Stomach smooth muscle (tissue), 2 donors: ENCODE measurements at regions not wholly inside any gene's neighbourhood (a gene's known extent, or its start where the extent isn't known, plus 50 kb on each side); places are given as distances from the start of the nearest gene placed in this dataset.
"Not testable (repeated sequence)": the region's sequence is repeated elsewhere in the genome, so short reads cannot be mapped to it uniquely, and the experiment has no call there.

Experiments
- H3K27ac ChIP-seq: one replicate; pipeline ENCODE4 v1.7.0; 2013; ENCODE audit warnings: mild to moderate bottlenecking, low read length, inconsistent platforms
- H3K27me3 ChIP-seq, 2 donors: one replicate each; pipeline ENCODE4 v1.7.0; 2013; ENCODE audit warnings: low read length in 2 of 2; ENCODE audit not compliant: insufficient read depth in 2 of 2, control insufficient read depth in 1 of 2
- H3K36me3 ChIP-seq, 2 donors: one replicate each; pipeline ENCODE4 v1.7.0; 2013; ENCODE audit warnings: low read length in 2 of 2; ENCODE audit not compliant: control insufficient read depth in 2 of 2, insufficient read depth in 2 of 2
- H3K4me1 ChIP-seq: one replicate; pipeline ENCODE4 v1.7.0; 2013; ENCODE audit warnings: low read length; ENCODE audit not compliant: control insufficient read depth, insufficient read depth
- H3K4me3 ChIP-seq, 2 donors: one replicate each; pipeline ENCODE4 v1.7.0; 2013; ENCODE audit warnings: low read length in 2 of 2
- H3K9ac ChIP-seq, 2 donors: one replicate each; pipeline ENCODE4 v1.7.0; 2013; ENCODE audit warnings: low read length in 2 of 2, mild to moderate bottlenecking in 1 of 2
- H3K9me3 ChIP-seq, 2 donors: one replicate each; pipeline ENCODE4 v1.7.0; 2013; ENCODE audit warnings: low read length in 2 of 2; ENCODE audit not compliant: control insufficient read depth in 2 of 2
- donor health status: healthy.
- donor health status: Pancreatic carcinoma.

DNA sequence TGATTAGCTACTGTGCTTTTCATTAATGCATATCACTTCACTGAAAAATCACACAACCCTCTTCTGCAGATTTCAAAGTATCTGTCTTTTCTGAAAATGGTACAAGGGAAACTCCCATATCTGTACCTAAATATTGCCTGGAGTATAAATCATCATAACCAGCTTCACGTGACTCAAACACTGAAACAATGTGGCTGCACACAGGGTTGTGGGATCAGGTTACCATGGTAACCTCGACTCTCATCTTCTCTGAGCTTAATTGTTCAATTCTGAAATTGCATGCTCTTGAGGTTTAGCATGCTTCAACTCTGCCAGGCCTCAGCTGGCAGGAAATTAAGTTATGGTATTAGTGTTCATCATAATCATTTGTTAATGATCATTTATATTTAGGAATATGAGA, 77.5 kb upstream of the CPSF6 start:
- no peaks in the 10 kb centered on the region for H3K27me3 ChIP-seq
- no peaks in the 10 kb centered on the region for H3K36me3 ChIP-seq
- H3K9me3 ChIP-seq: no peaks in the 10 kb centered on the region
- H3K4me3 ChIP-seq: no peak overlapping the region
- peaks cover 3% of the 10 kb centered on the region for H3K4me1 ChIP-seq
- H3K9ac ChIP-seq: no peak overlapping the region
- no peak overlapping the region for H3K27ac ChIP-seq

DNA sequence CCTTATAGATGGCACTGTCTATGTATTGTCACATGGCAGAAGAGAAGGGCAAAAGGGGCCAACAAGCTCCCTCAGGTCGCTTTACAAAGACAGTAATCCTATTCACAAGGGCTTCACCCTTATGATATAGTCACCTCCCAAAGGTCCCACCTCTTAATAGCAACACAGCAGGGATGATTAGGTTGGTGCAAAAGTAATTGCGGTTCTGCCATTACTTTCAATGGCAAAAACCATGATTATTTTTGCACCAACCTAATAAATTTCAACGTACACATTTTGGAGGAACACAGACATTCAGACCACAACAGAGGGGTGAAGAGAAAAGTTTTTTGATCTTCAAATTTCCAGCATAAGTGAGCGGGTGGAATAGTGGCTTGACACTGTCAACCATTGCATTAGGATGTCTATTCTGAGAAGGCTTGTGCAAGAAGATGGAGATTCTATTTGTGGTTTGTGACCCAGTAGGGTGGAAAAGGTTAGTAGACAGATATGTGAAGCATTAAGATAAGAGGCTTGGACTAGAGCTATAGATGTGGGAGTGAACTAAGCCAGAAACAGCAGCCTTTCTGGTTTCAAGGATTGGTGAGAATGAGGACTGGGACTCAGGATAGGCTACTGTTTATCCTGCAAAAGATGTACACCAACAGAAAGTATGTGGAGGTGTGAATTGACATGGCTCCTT, 75.5 kb upstream of the CPSF6 start:
- no peak overlapping the region for H3K27ac ChIP-seq

DNA sequence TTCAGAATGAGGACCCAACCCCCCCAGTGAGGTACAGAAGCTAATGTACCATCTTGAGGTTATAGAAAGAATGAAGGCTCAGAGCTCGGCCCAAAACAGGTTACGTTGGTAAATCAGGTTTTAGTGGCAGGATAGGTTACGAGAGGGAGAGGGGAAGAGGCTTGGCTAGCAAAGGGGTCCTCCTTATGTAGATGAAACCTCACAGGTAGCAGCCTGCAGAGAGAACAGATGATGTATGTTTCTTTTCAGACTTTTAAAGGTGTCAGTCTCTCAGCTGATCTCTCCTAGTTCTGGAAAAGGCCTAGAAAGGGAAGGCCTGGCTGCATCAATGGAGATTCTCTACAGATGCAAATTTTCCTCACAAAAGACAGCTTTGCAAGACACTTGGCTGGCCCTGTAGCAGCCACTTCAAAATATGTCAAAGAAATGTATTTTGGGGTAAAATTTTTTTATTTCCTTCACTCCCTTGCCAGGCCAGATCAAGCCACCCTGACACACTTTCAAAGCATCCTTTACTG, 71.7 kb upstream of the CPSF6 start:
- H3K27ac ChIP-seq: no peak overlapping the region
- no peak overlapping the region for H3K4me3 ChIP-seq
- H3K9ac ChIP-seq: no peak overlapping the region
- H3K27me3 ChIP-seq: no peaks in the 10 kb centered on the region
- H3K4me1 ChIP-seq: no peaks in the 10 kb centered on the region
- H3K36me3 ChIP-seq: no peaks in the 10 kb centered on the region
- no peaks in the 10 kb centered on the region for H3K9me3 ChIP-seq

More for the DNA sequence above, 75.5 kb upstream of the CPSF6 start:
- Histone ChIP-seq H3K9me3 (no peaks in the 10 kb centered on the region), H3K4me3 (no peak overlapping the region), H3K9ac (no peak overlapping the region), H3K36me3 (no peaks in the 10 kb centered on the region), H3K27me3 (no peaks in the 10 kb centered on the region), H3K4me1 (no peaks in the 10 kb centered on the region)

DNA sequence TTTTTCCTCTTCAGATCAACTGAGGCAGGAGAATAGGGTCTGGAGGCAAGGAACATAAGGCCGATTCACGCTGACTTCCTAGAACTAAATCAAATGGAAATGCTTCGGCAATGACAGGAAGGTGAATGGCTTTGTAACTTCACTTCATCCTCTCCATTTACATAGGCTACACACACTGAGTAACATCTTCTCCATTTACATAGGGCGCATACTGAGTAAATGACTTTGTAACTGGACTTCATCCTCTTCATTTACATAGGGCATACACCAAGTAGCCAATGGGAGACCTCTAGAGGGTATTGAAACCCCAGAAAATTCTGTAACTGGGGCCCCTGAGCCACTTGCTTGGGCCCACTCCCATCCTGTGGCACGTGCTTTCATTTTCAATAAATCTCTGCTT, 71.0 kb upstream of the CPSF6 start:
- Histone ChIP-seq H3K4me3 (no peak overlapping the region), H3K36me3 (no peaks in the 10 kb centered on the region), H3K27me3 (no peaks in the 10 kb centered on the region), H3K9ac (no peak overlapping the region), H3K27ac (no peak overlapping the region), H3K4me1 (no peaks in the 10 kb centered on the region), H3K9me3 (no peaks in the 10 kb centered on the region)

DNA sequence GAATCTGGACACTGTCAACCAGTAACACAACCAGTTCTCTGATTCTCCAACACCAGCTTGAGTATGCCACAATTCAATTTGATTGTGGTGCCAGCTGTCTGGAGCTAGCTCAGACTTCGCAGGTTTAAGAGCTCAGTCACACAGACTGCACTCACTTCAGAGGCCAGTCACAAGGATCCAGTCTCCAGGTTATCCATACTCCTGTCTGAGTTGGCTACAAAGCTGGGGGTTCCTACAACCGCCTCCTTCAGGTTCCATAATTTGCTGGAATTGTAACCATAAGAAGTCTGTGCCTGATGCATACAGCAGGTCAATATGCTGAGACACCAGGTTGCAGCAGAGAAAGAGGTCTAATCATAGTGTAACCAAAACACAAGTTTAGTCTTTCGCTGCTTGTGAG, 70.5 kb upstream of the CPSF6 start:
- H3K9ac ChIP-seq: no peak overlapping the region
- no peaks in the 10 kb centered on the region for H3K36me3 ChIP-seq
- H3K9me3 ChIP-seq: no peaks in the 10 kb centered on the region
- H3K27ac ChIP-seq: no peak overlapping the region
- no peak overlapping the region for H3K4me3 ChIP-seq
- no peaks in the 10 kb centered on the region for H3K27me3 ChIP-seq
- no peaks in the 10 kb centered on the region for H3K4me1 ChIP-seq

DNA sequence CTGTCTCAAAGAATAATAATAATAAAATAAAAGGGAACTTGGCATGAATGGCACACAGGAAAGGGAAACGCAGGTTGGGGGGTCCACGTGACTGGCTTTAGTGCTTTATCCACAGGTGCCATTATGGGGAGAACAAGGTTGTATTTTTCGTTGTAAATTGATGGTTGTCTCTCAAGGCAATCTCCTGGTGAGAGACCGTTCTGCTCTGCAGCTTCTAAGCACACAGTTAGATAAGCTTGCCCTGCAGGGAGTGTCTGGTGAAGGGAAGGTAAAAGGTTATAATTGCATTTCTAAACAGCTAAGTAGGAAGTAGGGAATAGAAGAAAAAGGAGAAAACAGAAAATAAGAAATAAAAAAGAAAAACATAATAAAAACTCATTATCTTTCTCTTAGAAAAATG, 69.1 kb upstream of the CPSF6 start:
- no peak overlapping the region for H3K27ac ChIP-seq
- H3K9ac ChIP-seq: no peak overlapping the region
- no peaks in the 10 kb centered on the region for H3K9me3 ChIP-seq
- H3K27me3 ChIP-seq: no peaks in the 10 kb centered on the region
- no peaks in the 10 kb centered on the region for H3K4me1 ChIP-seq
- H3K4me3 ChIP-seq: no peak overlapping the region
- H3K36me3 ChIP-seq: no peaks in the 10 kb centered on the region

DNA sequence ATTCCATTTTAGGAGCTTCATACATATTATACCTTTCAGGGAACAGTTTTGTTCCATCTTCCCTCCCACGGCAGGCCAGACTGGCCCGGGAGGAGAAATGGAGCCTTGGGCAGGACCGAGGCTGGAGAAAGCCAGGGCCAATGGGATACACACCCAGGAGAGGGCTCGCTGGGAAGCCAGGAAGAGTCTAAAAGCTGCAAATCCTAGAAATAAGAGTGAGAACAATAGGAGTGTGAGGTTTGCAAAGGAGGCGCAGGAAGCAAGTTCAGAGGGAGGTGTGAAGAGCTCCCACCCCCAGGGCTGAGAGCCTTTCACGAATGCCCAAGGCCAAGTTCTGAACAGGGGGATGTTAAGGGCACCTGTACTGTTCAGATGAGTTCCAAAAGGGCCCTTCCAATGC, 67.5 kb upstream of the CPSF6 start:
- no peak overlapping the region for H3K9ac ChIP-seq
- H3K27ac ChIP-seq: no peak overlapping the region
- H3K9me3 ChIP-seq: peaks cover 0 to 6% of the 10 kb centered on the region in 2 donors
- H3K27me3 ChIP-seq: no peaks in the 10 kb centered on the region
- H3K4me1 ChIP-seq: no peaks in the 10 kb centered on the region
- no peaks in the 10 kb centered on the region for H3K36me3 ChIP-seq
- no peak overlapping the region for H3K4me3 ChIP-seq

DNA sequence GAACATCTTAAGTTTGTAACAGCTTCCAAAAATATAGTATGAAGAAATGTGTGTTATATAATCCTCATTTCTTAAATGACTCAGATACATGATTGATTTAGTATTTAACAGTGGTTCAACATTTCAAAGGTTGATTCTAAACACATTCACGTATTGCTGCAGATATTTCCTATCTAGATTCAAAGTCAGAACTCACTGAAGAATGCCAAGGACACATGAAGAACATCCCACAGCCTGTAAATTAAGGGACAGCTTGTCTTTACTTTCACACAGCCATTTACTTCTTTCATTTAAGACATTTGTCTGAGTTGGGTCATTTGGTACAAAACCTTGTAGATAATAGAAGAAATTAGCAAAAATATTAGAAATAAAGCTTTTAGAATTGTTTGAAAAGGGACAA, 66.9 kb upstream of the CPSF6 start:
- no peaks in the 10 kb centered on the region for H3K36me3 ChIP-seq
- peaks cover 0 to 6% of the 10 kb centered on the region in 2 donors for H3K9me3 ChIP-seq
- H3K9ac ChIP-seq: no peak overlapping the region
- H3K27ac ChIP-seq: no peak overlapping the region
- no peaks in the 10 kb centered on the region for H3K27me3 ChIP-seq
- H3K4me1 ChIP-seq: no peaks in the 10 kb centered on the region
- H3K4me3 ChIP-seq: no peak overlapping the region

DNA sequence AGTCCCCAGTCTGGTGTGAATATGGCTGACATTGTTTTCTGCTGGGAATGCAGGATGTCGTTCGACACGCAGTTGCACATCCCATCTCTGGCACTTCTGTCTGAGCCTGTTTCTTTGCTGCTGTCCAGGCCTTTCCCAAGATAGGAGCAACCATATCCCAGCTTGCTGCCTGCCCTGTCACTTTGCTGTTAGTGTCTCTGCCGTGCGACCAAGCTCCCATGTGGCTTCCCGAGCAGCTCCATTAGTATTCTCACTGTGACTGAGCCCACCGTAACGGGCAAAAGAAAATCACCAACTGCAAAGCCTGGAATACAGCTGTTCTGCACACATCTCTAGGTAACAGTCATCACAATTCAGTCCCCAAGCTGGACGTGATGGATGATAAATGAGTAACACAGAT, 66.0 kb upstream of the CPSF6 start:
- H3K36me3 ChIP-seq: no peaks in the 10 kb centered on the region
- H3K4me3 ChIP-seq: no peak overlapping the region
- H3K9me3 ChIP-seq: peaks cover 0 to 6% of the 10 kb centered on the region in 2 donors
- H3K9ac ChIP-seq: no peak overlapping the region
- no peak overlapping the region for H3K27ac ChIP-seq
- H3K27me3 ChIP-seq: no peaks in the 10 kb centered on the region
- no peaks in the 10 kb centered on the region for H3K4me1 ChIP-seq

DNA sequence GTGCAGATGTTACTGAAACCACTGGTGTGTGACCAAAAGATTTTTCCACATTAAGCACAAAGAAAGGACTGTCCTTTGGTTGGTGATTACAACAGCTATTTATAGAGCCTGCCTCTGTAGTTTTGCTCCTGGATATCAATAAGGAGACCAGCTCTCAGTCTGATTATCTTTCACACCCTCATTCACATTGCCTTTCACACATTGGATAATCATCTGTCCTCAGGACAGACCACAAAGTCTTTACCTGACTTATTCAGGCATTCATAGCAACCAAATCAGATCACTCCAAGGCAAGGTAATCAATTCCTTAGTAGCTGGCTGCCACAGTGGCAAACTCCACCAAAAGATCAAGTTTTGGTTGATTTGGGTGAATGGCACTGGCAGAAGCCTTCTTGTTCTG, 59.6 kb upstream of the CPSF6 start:
- Histone ChIP-seq H3K9me3 (peaks cover 0 to 6% of the 10 kb centered on the region in 2 donors), H3K27ac (no peak overlapping the region), H3K27me3 (no peaks in the 10 kb centered on the region), H3K4me3 (no peak overlapping the region), H3K4me1 (no peaks in the 10 kb centered on the region), H3K36me3 (no peaks in the 10 kb centered on the region), H3K9ac (no peak overlapping the region)

DNA sequence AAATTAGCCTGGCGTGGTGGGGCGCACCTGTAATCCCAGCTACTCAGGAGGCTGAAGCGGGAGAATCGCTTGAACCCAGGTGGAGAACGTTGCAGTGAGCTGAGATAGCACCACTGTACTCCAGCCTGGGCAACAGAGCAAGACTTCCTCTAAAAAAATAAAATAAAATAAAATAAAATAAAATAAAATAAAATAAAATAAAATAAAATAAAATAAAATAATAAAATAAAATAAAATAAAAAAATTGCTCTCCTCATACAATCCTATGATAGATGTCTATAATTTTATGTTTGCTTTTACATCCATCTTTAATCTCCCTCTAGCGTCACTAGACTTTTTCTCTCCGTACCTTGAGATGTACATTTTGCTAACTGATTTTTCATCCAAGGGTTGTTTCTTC, 51.8 kb upstream of the CPSF6 start:
- H3K27me3 ChIP-seq, H3K36me3 ChIP-seq, H3K4me3 ChIP-seq, H3K27ac ChIP-seq, H3K9me3 ChIP-seq, H3K4me1 ChIP-seq, H3K9ac ChIP-seq: not testable (repeated sequence)
